Right lobe of liver (tissue), 6 donors: ENCODE measurements at regions not wholly inside any gene's neighbourhood (a gene's known extent, or its start where the extent isn't known, plus 50 kb on each side); places are given as distances from the start of the nearest gene placed in this dataset.

Experiments
- ATAC-seq, 4 donors: fragments of 200-7000 bp; cut with Tn5 transposase; one replicate each; pipeline ENCODE4 v1.9.1; 2020; ENCODE audit warnings: mild to moderate bottlenecking in 4 of 4, moderate library complexity in 4 of 4
- DNase-seq, 3 donors: peaks; one replicate each; pipeline ENCODE4 v3.0.0-alpha.2; 2020
- H3K27ac ChIP-seq, 3 donors: fragments of 200-600 bp; one replicate each; pipeline ENCODE4 v1.8.0; 2022
- H3K27me3 ChIP-seq, 2 donors: fragments of 200-600 bp; one replicate each; pipeline ENCODE4 v1.8.0; 2022
- H3K36me3 ChIP-seq, 4 donors: fragments of 200-600 bp; sonication (generic) in 1 of 4; one replicate each; pipeline versions ENCODE4 v1.5.1 to v1.8.0; 2017 to 2022; ENCODE audit warnings: control low read depth in 1 of 4
- H3K4me1 ChIP-seq, 4 donors: fragments of 200-600 bp; sonication (generic) in 1 of 4; one replicate each; pipeline versions ENCODE4 v1.5.1 to v1.8.0; 2017 to 2022; ENCODE audit warnings: control low read depth in 1 of 4
- H3K4me3 ChIP-seq, 3 donors: fragments of 200-600 bp; one replicate each; pipeline ENCODE4 v1.8.0; 2022
- H3K9me3 ChIP-seq, 4 donors: fragments of 200-600 bp; sonication (generic) in 1 of 4; one replicate each; pipeline versions ENCODE4 v1.5.1 to v1.8.0; 2017 to 2022; ENCODE audit warnings: control low read depth in 1 of 4
- POLR2A ChIP-seq: fragments of 450-650 bp; IDR thresholded peaks from one replicate; pipeline ENCODE4 v1.6.1; 2017; ENCODE audit warnings: antibody characterized with exemption, mild to moderate bottlenecking
- WGBS: methylation state at CpG from one replicate; pipeline ENCODE4 v1.1.6; 2018; ENCODE audit warnings: low coverage, low lambda C conversion rate; ENCODE audit not compliant: insufficient coverage; ENCODE audit errors: missing lambda C conversion rate; 5-methylcytosine and 5-hydroxymethylcytosine counted together
- intact Hi-C, 2 donors: fragments of 100-400 bp; cut with DNase I; formaldehyde crosslinking; loops; one replicate each; pipeline versions ENCODE4 v1.11.2 to v1.14.1; 2022
- TF ChIP-seq, protein P1 (sequence below), 4 donors: fragments of 200-600 bp in 3 of 4; fragments of 450-650 bp in 1 of 4; IDR thresholded peaks; one replicate each; pipeline versions ENCODE4 v1.5.1 to v1.8.0; 2016 to 2022; ENCODE audit warnings: antibody characterized with exemption in 4 of 4, mild to moderate bottlenecking in 2 of 4
- donor health status: DM: no; HTN: yes; CAD: no.
- donor health status: DM: no; HTN: no; CAD: no.
- donor health status: DM: no; HTN: no; CAD: no.
- donor health status: DM: no; HTN: yes; CAD: no.
- donor health status: DM: no; HTN: yes; CAD: no.

- DNase-seq (no peak), ATAC-seq (no peak)
- TF ChIP-seq, protein P1, sequence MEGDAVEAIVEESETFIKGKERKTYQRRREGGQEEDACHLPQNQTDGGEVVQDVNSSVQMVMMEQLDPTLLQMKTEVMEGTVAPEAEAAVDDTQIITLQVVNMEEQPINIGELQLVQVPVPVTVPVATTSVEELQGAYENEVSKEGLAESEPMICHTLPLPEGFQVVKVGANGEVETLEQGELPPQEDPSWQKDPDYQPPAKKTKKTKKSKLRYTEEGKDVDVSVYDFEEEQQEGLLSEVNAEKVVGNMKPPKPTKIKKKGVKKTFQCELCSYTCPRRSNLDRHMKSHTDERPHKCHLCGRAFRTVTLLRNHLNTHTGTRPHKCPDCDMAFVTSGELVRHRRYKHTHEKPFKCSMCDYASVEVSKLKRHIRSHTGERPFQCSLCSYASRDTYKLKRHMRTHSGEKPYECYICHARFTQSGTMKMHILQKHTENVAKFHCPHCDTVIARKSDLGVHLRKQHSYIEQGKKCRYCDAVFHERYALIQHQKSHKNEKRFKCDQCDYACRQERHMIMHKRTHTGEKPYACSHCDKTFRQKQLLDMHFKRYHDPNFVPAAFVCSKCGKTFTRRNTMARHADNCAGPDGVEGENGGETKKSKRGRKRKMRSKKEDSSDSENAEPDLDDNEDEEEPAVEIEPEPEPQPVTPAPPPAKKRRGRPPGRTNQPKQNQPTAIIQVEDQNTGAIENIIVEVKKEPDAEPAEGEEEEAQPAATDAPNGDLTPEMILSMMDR (IDR thresholded peaks at IDR 0.05), result no peak
- TF ChIP-seq POLR2A, result no peak
- H3K27ac ChIP-seq, result no peak overlapping the region
- no peaks in the 10 kb centered on the region for H3K27me3 ChIP-seq
- no peaks in the 10 kb centered on the region for H3K4me1 ChIP-seq
- no peaks in the 10 kb centered on the region for H3K36me3 ChIP-seq
- H3K9me3 ChIP-seq, result no peaks in the 10 kb centered on the region
- H3K4me3 ChIP-seq, result no peak overlapping the region
- intact Hi-C loops, result no loop called here
Measured at GRCh38 chr3:176856721-176857120, 340.6 kb downstream of the TBL1XR1 start.

DNA sequence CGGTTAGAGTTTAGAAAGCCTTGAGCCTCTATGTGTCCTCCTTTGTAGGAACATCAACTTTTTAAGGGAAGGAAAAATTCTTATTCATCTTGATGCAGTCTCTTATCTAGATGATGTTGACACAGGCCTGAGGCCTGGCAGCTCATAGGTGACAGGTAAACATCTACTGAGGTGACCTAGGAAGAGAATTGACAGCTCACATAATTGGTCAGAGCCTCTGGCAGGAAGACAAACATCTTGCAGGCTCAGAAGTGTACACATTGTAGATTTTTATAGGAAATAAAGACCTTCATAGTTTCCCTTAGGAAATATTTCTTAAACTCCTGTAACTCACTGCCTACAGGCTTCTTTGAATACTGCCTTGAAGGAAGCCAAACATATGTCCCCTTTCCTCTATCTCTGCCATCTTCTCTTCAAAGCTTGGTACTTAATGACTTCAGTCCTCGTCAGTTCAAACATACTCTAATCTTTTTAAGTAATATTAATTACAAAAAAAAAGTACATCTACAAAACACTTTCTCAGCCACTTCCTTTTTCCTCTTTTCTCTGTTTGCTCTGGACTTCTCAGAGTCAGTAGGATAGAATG lies 341.3 kb downstream of the TBL1XR1 start:
- TF ChIP-seq, protein P1 (IDR thresholded peaks at IDR 0.05), result no peak
- TF ChIP-seq POLR2A, result no peak
- intact Hi-C loops, result no loop called here
- no peak overlapping the region for H3K27ac ChIP-seq
- no peaks in the 10 kb centered on the region for H3K4me1 ChIP-seq
- no peaks in the 10 kb centered on the region for H3K36me3 ChIP-seq
- 65% methylated on average over 2 of the region's 2 CpGs for WGBS
- no peaks in the 10 kb centered on the region for H3K27me3 ChIP-seq
- no peak overlapping the region for H3K4me3 ChIP-seq
- no peak for DNase-seq
- no peak for ATAC-seq
- H3K9me3 ChIP-seq, result no peaks in the 10 kb centered on the region

DNA sequence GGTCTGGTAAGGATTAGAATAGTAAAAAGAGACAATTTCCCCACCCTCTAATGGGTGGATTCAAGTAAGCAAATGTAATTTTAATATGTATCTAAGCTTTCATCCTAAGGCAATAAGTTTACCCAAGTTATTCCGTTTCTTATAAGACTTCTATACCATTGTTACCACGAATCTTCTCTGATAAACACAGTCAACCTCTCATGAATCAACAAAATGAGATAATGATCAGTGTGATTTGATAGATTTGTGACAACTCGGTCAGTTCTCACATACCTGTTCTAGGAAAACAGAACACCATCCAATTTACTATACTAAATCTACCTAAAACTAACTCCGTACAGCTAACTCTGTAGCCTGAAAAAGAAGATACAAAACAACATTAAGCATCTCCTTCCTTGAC lies 342.1 kb downstream of the TBL1XR1 start:
- Histone ChIP-seq H3K27me3 (no peaks in the 10 kb centered on the region), H3K27ac (no peak overlapping the region), H3K4me1 (no peaks in the 10 kb centered on the region), H3K36me3 (no peaks in the 10 kb centered on the region), H3K9me3 (no peaks in the 10 kb centered on the region), H3K4me3 (no peak overlapping the region)
- ATAC-seq (no peak), DNase-seq (no peak)
- WGBS, result 50% methylated on average over 4 of the region's 4 CpGs
- TF ChIP-seq, protein P1 (IDR thresholded peaks at IDR 0.05), result no peak
- TF ChIP-seq POLR2A, result no peak
- intact Hi-C loops, result no loop called here

DNA sequence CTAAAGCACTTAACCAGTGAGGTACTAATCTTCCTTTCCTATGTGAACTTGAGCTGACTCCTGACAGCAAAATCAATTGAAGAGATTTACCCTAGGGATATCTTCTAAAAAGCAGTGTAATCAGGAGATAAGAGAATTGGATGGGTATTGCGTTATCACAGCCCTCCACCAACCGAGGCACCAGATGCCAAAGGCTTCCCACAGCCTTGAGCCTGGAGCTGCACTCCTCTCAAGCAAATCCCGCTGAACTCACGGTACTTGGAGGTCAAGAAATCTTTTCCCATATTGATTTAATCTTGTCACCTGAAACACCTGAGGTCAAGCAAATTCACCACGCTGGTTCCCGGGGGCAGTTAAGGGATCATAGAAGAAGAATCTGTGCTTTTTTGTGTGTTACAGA lies 346.8 kb downstream of the TBL1XR1 start:
- TF ChIP-seq, protein P1 (IDR thresholded peaks at IDR 0.05), result no peak
- TF ChIP-seq POLR2A, result no peak
- DNase-seq (no peak), ATAC-seq (no peak)
- Histone ChIP-seq H3K4me1 (no peaks in the 10 kb centered on the region), H3K9me3 (no peaks in the 10 kb centered on the region), H3K27ac (no peak overlapping the region), H3K27me3 (no peaks in the 10 kb centered on the region), H3K4me3 (no peak overlapping the region), H3K36me3 (no peaks in the 10 kb centered on the region)
- intact Hi-C loops, result no loop called here
- WGBS, result 15% methylated on average over 6 of the region's 6 CpGs
